Mesendoderm (in vitro differentiated cells): ENCODE measurements at regions not wholly inside any gene's neighbourhood (a gene's known extent, or its start where the extent isn't known, plus 50 kb on each side); places are given as distances from the start of the nearest gene placed in this dataset.

Source experiments
- DNase-seq: peaks from one replicate; pipeline ENCODE4 v3.0.0; 2013
- H2AK5ac ChIP-seq: 2 replicates; pipeline ENCODE4 v1.6.1; 2013; ENCODE audit warnings: low read length, inconsistent platforms
- H2BK120ac ChIP-seq: 2 replicates; pipeline ENCODE4 v1.6.1; 2013; ENCODE audit warnings: low read depth, mild to moderate bottlenecking, low read length, moderate library complexity, mixed read lengths
- H2BK15ac ChIP-seq: replicated peaks from 2 replicates; pipeline ENCODE4 v1.6.1; 2013; ENCODE audit warnings: low read depth, mild to moderate bottlenecking, moderate library complexity
- H2BK5ac ChIP-seq: 2 replicates; pipeline ENCODE4 v1.6.1; 2013; ENCODE audit warnings: low read length, inconsistent platforms
- H3K18ac ChIP-seq: 2 replicates; pipeline ENCODE4 v1.6.1; 2013; ENCODE audit warnings: mild to moderate bottlenecking, low read length, mixed read lengths
- H3K23ac ChIP-seq: one replicate; pipeline ENCODE4 v1.6.1; 2013; ENCODE audit warnings: low read length
- H3K27ac ChIP-seq: 2 replicates; pipeline ENCODE4 v1.5.1; 2013; ENCODE audit warnings: low read depth, mild to moderate bottlenecking, inconsistent platforms, low read length, moderate library complexity
- H3K27me3 ChIP-seq: 2 replicates; pipeline ENCODE4 v1.6.1; 2013; ENCODE audit warnings: low read length, control low read depth, mild to moderate bottlenecking, inconsistent platforms; ENCODE audit not compliant: insufficient read depth, poor library complexity
- H3K36me3 ChIP-seq: 2 replicates; pipeline ENCODE4 v1.6.1; 2013; ENCODE audit warnings: low read length, inconsistent platforms; ENCODE audit not compliant: control insufficient read depth, insufficient read depth
- H3K4ac ChIP-seq: one replicate; pipeline ENCODE4 v1.6.1; 2013; ENCODE audit warnings: low read depth, mild to moderate bottlenecking, low read length, moderate library complexity
- H3K4me1 ChIP-seq: 2 replicates; pipeline ENCODE4 v1.6.1; 2013; ENCODE audit warnings: low read depth, low read length, inconsistent platforms; ENCODE audit not compliant: control insufficient read depth
- H3K4me2 ChIP-seq: 2 replicates; pipeline ENCODE4 v1.6.1; 2013; ENCODE audit warnings: low read length
- H3K4me3 ChIP-seq: 2 replicates; pipeline ENCODE4 v1.5.1; 2013; ENCODE audit warnings: mild to moderate bottlenecking, low read length
- H3K56ac ChIP-seq: one replicate; pipeline ENCODE4 v1.6.1; 2013; ENCODE audit warnings: low read length
- H3K79me1 ChIP-seq: 2 replicates; pipeline ENCODE4 v1.6.1; 2013; ENCODE audit warnings: low read length, inconsistent platforms
- H3K79me2 ChIP-seq: 2 replicates; pipeline ENCODE4 v1.6.1; 2013; ENCODE audit warnings: mild to moderate bottlenecking, low read length; ENCODE audit not compliant: control insufficient read depth, insufficient read depth
- H3K9ac ChIP-seq: 2 replicates; pipeline ENCODE4 v1.6.1; 2013; ENCODE audit warnings: low read length, inconsistent platforms
- H4K5ac ChIP-seq: one replicate; pipeline ENCODE4 v1.6.1; 2013; ENCODE audit warnings: low read length
- H4K8ac ChIP-seq: one replicate; pipeline ENCODE4 v1.6.1; 2013; ENCODE audit warnings: low read depth, mild to moderate bottlenecking, control low read depth, low read length, moderate library complexity
- WGBS: extraction: QIAGEN DNeasy Blood & Tissue Kit; methylation state at CpG from one replicate; pipeline ENCODE4 v1.1.7; 2013; ENCODE audit warnings: low lambda C conversion rate, missing lambda C conversion rate; ENCODE audit not compliant: insufficient coverage; ENCODE audit errors: extremely low coverage; 5-methylcytosine and 5-hydroxymethylcytosine counted together

DNA sequence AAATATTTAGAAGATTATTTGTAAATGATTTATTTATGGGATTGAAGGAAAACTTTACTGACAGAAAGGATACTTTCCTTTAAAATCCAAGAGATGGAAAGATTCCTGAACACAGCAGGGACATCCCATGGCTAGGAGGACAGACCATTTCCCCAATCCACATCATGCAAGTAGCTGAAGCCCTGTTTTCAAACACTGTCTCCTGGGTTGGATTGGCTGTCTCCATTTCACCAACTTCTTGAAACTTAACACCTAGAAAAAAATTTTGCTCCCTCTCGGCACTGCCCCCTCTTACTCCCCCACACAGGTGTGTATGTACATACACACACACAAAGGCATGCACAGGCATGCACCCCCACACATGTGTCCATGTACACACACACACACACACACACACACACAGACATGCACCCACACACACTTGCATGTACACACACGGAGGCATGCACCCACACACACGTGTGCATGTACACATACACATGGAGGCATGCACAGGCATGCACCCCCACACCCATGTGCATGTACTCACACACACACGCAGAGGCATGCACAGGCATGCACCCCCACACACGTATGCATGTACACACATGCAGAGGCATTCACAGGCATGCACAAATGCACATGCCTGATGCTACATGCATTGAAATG is 320.0 kb downstream of the CHRM3 start:
- WGBS = no CpG with 5 or more reads among the region's 5 CpGs
- no peak overlapping the region for H2BK15ac ChIP-seq
- H3K4me1 ChIP-seq = no peaks in the 10 kb centered on the region
- no peak overlapping the region for H2AK5ac ChIP-seq
- H3K79me2 ChIP-seq = no peaks in the 10 kb centered on the region
- no peak overlapping the region for H3K9ac ChIP-seq
- no peak overlapping the region for H3K4ac ChIP-seq
- H3K23ac ChIP-seq = no peak overlapping the region
- no peaks in the 10 kb centered on the region for H3K79me1 ChIP-seq
- H4K5ac ChIP-seq = no peak overlapping the region
- no peak overlapping the region for H2BK120ac ChIP-seq
- peak; percentile 64 for DNase-seq
- H3K18ac ChIP-seq = no peak overlapping the region
- H3K4me3 ChIP-seq = no peak overlapping the region
- no peak overlapping the region for H4K8ac ChIP-seq
- no peak overlapping the region for H3K4me2 ChIP-seq
- H3K56ac ChIP-seq = no peak overlapping the region
- no peaks in the 10 kb centered on the region for H3K36me3 ChIP-seq
- H3K27me3 ChIP-seq = no peaks in the 10 kb centered on the region
- H2BK5ac ChIP-seq = no peak overlapping the region
- H3K27ac ChIP-seq = no peak overlapping the region

DNA sequence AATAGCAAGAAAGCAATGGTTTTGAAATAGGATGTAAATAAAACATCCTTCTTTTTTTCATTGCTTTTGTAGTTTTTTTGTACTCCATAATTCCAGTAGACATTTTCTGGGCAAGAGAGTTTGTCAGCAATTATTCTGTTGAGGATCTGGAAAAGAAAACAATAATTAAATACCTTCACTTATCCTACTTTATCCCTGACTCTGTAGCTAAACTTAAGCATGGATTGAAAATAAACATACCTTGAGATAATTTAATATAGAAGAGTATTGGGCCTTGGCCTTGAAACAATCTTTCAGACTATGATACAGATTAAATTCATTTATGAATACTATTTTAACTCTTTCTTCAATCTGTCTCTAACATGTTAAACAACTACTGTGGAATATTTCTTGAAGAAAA is 321.2 kb downstream of the CHRM3 start:
- Histone ChIP-seq H3K27me3 (no peaks in the 10 kb centered on the region), H3K79me1 (no peaks in the 10 kb centered on the region), H3K23ac (no peak overlapping the region), H3K56ac (no peak overlapping the region), H3K79me2 (no peaks in the 10 kb centered on the region), H3K4ac (no peak overlapping the region), H3K36me3 (no peaks in the 10 kb centered on the region), H3K18ac (no peak overlapping the region), H2BK15ac (no peak overlapping the region), H3K4me3 (no peak overlapping the region), H2BK120ac (no peak overlapping the region), H3K4me2 (no peak overlapping the region), H3K9ac (no peak overlapping the region), H3K4me1 (peaks cover 1% of the 10 kb centered on the region), H2AK5ac (no peak overlapping the region), H3K27ac (no peak overlapping the region), H2BK5ac (no peak overlapping the region), H4K8ac (no peak overlapping the region), H4K5ac (no peak overlapping the region)
- no peak for DNase-seq

DNA sequence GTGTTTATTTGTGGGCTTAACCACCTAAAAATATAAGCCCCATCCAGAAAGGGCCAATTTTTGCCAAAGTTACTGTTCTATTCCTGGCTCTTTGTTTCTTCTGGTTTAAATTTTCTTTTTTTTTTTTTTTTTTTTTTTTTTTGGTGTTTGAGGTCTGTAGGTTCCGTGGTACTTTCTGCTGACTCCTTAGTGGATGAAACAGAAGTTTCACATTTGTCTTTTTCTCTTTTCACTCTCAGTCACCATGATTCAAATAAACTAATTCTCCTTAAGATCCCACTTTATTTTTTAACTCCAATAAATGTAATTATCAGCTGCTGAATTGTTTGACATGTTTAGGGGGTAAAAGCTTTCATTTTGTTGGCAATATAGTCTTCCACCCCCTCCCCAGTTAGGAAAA is 322.3 kb downstream of the CHRM3 start:
- no peak overlapping the region for H3K4me2 ChIP-seq

DNA sequence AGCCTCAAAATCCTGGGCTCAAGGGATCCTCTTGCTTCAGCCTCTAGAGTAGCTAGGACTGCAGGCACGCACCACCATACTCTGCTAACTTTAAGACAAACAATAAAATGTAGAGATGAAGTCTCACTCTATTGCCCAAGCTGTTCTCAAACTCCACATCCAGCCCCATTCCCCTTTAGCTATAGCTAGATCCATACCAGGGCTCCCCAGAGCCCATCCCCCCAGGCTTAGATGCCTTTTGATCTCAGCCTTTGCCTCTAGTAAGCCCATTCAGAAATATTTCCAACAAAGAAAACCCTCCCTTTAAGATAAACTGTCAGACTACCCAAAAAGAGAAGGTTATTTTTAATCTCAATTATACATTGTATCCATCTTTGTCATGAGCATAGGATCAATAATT is 325.4 kb downstream of the CHRM3 start:
- Histone ChIP-seq H3K4me1 (peaks cover 1% of the 10 kb centered on the region), H3K4me2 (no peak overlapping the region), H4K5ac (no peak overlapping the region), H3K36me3 (no peaks in the 10 kb centered on the region), H3K23ac (no peak overlapping the region), H3K79me1 (no peaks in the 10 kb centered on the region), H4K8ac (no peak overlapping the region), H2BK120ac (peak overlapping the region; percentile 28), H3K4me3 (no peak overlapping the region), H2AK5ac (no peak overlapping the region), H3K56ac (no peak overlapping the region), H3K27ac (no peak overlapping the region), H3K9ac (no peak overlapping the region), H3K18ac (peak overlapping the region; percentile 68), H3K4ac (peak overlapping the region; percentile 12), H3K27me3 (no peaks in the 10 kb centered on the region), H2BK5ac (no peak overlapping the region), H3K79me2 (no peaks in the 10 kb centered on the region), H2BK15ac (peak overlapping the region; percentile 36)
- DNase-seq = peak; percentile 47
- WGBS = no CpG with 5 or more reads among the region's 1 CpG

More for the DNA sequence above, 322.3 kb downstream of the CHRM3 start:
- H3K9ac ChIP-seq = no peak overlapping the region
- no peaks in the 10 kb centered on the region for H3K36me3 ChIP-seq
- no peak overlapping the region for H3K56ac ChIP-seq
- H3K4me3 ChIP-seq = no peak overlapping the region
- H3K18ac ChIP-seq = no peak overlapping the region
- H4K5ac ChIP-seq = no peak overlapping the region
- no peak overlapping the region for H4K8ac ChIP-seq
- DNase-seq = no peak
- H2BK120ac ChIP-seq = no peak overlapping the region
- H3K27me3 ChIP-seq = no peaks in the 10 kb centered on the region
- no peaks in the 10 kb centered on the region for H3K79me1 ChIP-seq
- H3K4ac ChIP-seq = no peak overlapping the region
- H3K4me1 ChIP-seq = peaks cover 1% of the 10 kb centered on the region
- no peak overlapping the region for H2BK5ac ChIP-seq
- H3K23ac ChIP-seq = no peak overlapping the region
- H3K27ac ChIP-seq = no peak overlapping the region
- no CpG with 5 or more reads among the region's 1 CpG for whole genome bisulfite sequencing
- no peak overlapping the region for H2BK15ac ChIP-seq
- H3K79me2 ChIP-seq = no peaks in the 10 kb centered on the region
- H2AK5ac ChIP-seq = no peak overlapping the region

DNA sequence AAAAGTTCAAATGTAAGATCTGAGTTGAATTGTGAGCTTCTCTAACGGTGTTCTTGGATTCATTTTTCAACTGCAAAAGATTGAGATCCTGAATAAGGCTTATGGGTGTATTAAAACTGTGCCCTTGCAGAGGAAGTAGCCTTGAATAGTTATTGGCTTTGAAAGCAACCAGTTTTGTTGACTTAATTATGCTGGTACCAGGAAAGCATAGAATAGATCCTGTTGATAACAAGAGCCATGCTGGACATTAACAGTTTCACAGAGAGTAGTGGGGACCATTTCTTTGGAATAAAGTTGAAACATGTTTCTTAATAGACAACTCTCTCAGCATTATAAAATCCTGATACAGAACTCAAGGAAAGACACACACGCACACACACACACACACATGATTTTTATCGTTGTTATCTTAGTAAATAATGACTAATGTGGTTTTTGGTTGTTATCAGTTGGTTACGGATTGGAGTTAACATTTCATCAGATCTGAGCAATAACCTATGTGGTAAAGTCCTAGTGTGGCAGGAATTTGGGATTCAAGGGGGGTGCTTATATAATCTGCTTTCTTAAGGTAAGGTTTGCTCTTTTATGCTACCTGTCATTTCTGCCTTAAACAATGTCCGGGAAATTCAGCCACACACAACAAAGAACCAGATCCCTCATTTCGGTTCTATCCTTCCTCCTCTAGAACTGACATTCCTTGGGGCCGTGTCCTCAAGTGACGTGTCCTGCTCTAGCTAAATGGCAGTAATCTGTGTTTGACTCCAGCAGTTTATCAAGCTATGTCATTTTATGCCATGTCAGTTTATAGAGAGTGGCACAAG is 330.9 kb downstream of the CHRM3 start:
- Histone ChIP-seq H2BK15ac (no peak overlapping the region), H3K27ac (no peak overlapping the region), H3K18ac (no peak overlapping the region), H4K8ac (no peak overlapping the region), H2AK5ac (no peak overlapping the region), H3K79me2 (no peaks in the 10 kb centered on the region), H3K4me2 (no peak overlapping the region), H3K4me1 (no peaks in the 10 kb centered on the region), H2BK5ac (no peak overlapping the region), H4K5ac (no peak overlapping the region), H3K23ac (no peak overlapping the region), H2BK120ac (no peak overlapping the region), H3K56ac (no peak overlapping the region), H3K4me3 (no peak overlapping the region), H3K79me1 (no peaks in the 10 kb centered on the region), H3K9ac (no peak overlapping the region), H3K27me3 (no peaks in the 10 kb centered on the region), H3K36me3 (no peaks in the 10 kb centered on the region), H3K4ac (no peak overlapping the region)
- no peak for DNase-seq
- WGBS = no CpG with 5 or more reads among the region's 8 CpGs

DNA sequence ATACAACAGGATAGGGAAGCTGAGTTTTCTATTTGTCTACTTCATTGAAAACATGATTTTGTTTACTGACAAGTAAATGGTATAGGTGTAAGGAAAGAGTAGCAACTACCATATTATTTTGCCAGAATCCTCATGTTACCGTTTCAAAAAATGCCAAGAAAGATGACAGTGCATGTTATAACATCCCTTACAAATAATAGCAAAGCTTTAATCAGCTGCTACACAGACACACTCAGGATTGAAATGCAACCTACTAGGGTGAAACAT is 331.5 kb downstream of the CHRM3 start:
- Histone ChIP-seq H3K27ac (no peak overlapping the region), H3K18ac (no peak overlapping the region), H2AK5ac (no peak overlapping the region), H2BK5ac (no peak overlapping the region), H4K5ac (no peak overlapping the region), H2BK15ac (no peak overlapping the region), H3K4me2 (no peak overlapping the region), H3K79me1 (no peaks in the 10 kb centered on the region), H4K8ac (no peak overlapping the region), H3K9ac (no peak overlapping the region), H3K23ac (no peak overlapping the region), H3K4me3 (no peak overlapping the region), H3K79me2 (no peaks in the 10 kb centered on the region), H3K36me3 (no peaks in the 10 kb centered on the region), H3K4ac (no peak overlapping the region), H3K4me1 (no peaks in the 10 kb centered on the region), H3K27me3 (no peaks in the 10 kb centered on the region), H2BK120ac (no peak overlapping the region), H3K56ac (no peak overlapping the region)
- no peak for DNase-seq
- WGBS = no CpG with 5 or more reads among the region's 1 CpG
